NCI-H1092 treated with DMSO at 0.1 percent for 48 hours (cell line): ENCODE measurements at regions not wholly inside any gene's neighbourhood (a gene's known extent, or its start where the extent isn't known, plus 50 kb on each side); places are given as distances from the start of the nearest gene placed in this dataset.

Experiments used
- DNase-seq: peaks from one replicate; lab custom pipeline; 2025; lab: John Stamatoyannopoulos, UW

GRCh38 chr17:5820721-5821456 lies 236.6 kb upstream of the NLRP1 start:
- no peak for DNase-seq

GRCh38 chr17:5821803-5822202 lies 237.5 kb upstream of the NLRP1 start:
- no peak for DNase-seq

- DNase-seq, result no peak
These were observed 238.2 kb upstream of the NLRP1 start for GRCh38 chr17:5822281-5823060.

- no peak for DNase-seq
These were observed 238.9 kb upstream of the NLRP1 start for GRCh38 chr17:5823219-5823618.

- DNase-seq, result no peak
These were observed 241.5 kb upstream of the NLRP1 start for GRCh38 chr17:5825717-5826330.

- DNase-seq, result no peak
These were observed 242.1 kb upstream of the NLRP1 start for GRCh38 chr17:5826384-5826783.

GRCh38 chr17:5830921-5831320 lies 239.3 kb upstream of the WSCD1 start:
- no peak for DNase-seq

GRCh38 chr17:5832886-5833285 lies 237.3 kb upstream of the WSCD1 start:
- no peak for DNase-seq

- DNase-seq, result no peak
These were observed 233.1 kb upstream of the WSCD1 start for GRCh38 chr17:5837055-5837491.

GRCh38 chr17:5838661-5839300 lies 231.4 kb upstream of the WSCD1 start:
- no peak for DNase-seq

GRCh38 chr17:5840811-5841446 lies 229.2 kb upstream of the WSCD1 start:
- no peak for DNase-seq

- DNase-seq, result no peak
These were observed 228.3 kb upstream of the WSCD1 start for GRCh38 chr17:5841862-5842261.

- DNase-seq, result no peak
These were observed 226.7 kb upstream of the WSCD1 start for GRCh38 chr17:5843366-5844026.

- DNase-seq, result no peak
These were observed 224.2 kb upstream of the WSCD1 start for GRCh38 chr17:5846001-5846400.

GRCh38 chr17:5854871-5855554 lies 215.2 kb upstream of the WSCD1 start:
- DNase-seq, result no peak

GRCh38 chr17:5861246-5861645 lies 208.9 kb upstream of the WSCD1 start:
- no peak for DNase-seq

GRCh38 chr17:5861854-5862253 lies 208.3 kb upstream of the WSCD1 start:
- DNase-seq, result no peak

GRCh38 chr17:5862395-5862794 lies 207.8 kb upstream of the WSCD1 start:
- no peak for DNase-seq

- DNase-seq, result no peak
These were observed 205.2 kb upstream of the WSCD1 start for GRCh38 chr17:5864741-5865657.

GRCh38 chr17:5866978-5867377 lies 203.2 kb upstream of the WSCD1 start:
- DNase-seq, result no peak
